Superior temporal gyrus (tissue), 1 donor: ENCODE measurements at regions not wholly inside any gene's neighbourhood (a gene's known extent, or its start where the extent isn't known, plus 50 kb on each side); places are given as distances from the start of the nearest gene placed in this dataset.
"Not testable (repeated sequence)": the region's sequence is repeated elsewhere in the genome, so short reads cannot be mapped to it uniquely, and the experiment has no call there.

Experiments
- DNase-seq: peaks from one replicate; pipeline ENCODE4 v3.0.0-alpha.2; 2016; ENCODE audit errors: extremely low spot score

DNA sequence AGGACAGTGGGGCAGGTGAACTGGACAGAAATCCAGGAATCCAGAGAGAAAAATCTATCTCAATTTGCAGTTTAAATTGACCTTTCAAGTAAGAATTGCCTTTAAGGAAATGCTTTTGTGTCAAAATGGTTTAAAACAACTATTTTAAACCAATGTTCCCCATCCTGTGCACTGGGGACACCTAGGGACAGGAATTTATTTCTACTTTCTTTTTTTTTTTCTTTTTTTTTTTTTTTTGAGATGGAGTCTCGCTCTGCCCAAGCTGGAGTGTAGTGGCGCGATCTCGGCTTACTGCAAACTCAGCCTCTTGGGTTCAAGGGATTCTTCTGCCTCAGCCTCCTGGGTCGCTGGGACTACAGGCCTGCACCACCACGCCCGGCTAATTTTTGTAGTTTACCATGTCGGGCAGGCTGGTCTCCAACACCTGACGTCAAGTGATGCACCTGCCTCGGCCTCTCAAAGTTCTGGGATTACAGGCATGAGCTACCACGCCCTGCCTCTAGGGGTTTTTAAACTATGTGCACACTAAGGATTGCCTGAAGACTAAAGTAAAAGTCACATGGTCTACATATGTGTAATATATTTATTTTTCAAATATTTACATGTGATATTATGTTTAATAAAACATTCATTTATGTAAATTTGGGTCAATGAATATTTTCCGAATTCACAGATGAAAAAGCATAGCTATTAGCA lies 1213.4 kb downstream of the STIM2 start:
- DNase-seq, result no peak

DNA sequence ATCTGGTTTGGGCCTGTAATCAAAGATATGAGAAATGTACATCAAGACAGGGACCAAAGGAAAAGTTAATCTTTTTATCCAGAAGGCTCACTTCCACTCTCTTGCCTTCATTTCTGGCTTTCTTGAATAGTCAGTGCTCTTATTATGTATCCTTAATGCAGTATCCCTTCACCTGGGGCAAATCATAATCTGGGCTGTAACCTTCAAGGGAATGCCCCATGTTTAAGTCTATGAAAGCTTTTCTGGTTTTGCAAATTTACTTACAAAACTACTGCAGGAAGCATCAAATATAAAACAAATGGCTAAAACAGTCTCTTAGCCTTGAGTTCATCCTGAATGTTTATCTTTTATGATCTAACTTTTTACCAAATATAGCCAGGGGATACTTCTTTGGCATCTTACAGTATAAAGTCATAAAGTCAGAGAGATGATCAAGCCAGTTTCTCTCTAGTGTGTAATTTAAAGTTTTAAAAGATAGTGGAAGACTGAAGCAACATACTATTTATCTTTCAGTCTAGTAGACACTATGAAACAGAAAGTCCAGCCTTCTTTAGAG lies 1214.8 kb downstream of the STIM2 start:
- no peak for DNase-seq

DNA sequence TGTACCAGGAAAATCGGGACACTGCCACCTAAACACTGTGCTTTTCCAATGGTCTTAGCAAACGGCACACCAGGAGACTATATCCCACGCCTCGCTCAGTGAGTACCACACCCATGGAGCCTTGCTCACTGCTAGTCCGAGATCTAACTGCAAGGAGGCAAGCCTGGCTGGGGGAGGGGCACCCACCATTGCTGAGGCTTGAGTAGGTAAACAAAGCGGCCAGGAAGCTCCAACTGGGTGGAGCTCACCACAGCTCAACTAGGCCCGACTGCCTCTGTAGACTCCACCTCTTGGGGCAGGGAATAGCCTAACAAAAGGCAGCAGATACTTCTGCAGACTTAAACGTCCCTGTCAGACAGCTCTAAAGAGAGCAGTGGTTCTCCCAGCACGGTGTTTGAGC lies 1216.6 kb downstream of the STIM2 start:
- not testable (repeated sequence) for DNase-seq

DNA sequence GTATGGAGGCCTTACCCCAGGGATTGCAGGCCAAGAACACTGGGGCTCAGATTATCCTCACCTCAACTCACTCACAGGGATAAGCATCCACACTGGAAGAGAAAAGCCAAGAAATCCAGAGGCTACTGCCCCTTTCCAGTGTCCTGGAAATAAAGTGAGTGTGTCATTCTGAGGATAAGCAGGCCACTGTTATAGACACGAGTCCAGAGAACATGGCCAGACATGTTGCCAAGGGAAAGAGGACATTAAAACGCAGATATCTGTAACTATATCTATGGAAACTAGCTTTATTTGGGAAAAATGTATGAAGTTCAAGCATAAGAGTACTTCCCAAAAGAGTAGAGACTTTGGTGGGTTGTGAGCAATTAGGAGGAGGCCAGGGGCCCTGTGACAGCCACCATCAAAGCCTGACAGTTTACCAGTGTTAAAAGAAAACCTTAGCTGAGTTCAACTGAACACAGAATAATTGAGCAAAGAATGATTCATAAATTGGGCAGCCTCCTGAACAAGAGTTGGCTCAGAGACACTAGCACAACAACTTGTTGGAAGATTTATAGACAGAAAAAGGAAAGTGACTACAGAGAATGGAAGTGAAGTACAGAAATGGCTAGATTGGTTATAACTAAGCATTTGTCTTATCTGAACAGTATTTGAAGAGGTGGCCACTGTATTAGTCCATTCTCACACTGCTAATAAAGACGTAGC lies 1222.2 kb downstream of the STIM2 start:
- DNase-seq, result no peak

DNA sequence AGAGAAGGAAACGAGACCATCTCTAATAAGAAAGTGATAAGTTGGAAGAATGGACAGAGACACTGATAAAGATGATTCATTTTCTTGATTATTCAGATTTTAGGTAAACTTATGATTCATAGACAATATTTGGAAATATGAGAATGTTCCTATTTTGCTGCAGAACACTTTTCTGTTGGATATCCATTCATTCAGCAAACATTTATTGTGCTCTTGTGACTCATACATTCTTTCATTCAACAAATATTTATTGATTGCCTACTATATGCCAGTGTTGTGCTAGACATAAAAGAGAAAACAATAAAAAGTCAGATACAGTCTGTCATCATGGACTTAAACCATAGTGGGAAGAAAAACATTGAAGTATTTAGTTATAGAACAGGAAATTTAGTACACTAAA lies 1232.0 kb downstream of the STIM2 start:
- DNase-seq, result no peak

DNA sequence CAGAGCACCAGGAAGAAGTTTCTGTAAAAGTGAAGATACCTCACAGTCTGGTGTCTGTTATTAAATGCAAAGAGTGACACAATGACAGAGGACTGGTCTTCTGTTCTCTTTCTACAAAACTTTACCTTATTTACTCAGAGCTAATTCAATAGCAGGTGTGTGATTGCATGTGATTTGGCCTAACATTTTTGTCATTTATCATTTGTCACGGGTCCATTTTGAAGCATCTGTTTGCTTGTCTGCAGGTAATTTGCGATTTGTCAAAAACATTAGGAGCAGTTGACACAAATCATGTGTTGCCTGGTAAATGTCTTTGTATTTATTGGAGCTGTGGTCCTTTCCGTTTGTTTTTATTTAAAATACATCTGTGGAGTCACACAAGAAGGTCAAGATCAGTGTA lies 1232.4 kb downstream of the STIM2 start:
- DNase-seq, result no peak

DNA sequence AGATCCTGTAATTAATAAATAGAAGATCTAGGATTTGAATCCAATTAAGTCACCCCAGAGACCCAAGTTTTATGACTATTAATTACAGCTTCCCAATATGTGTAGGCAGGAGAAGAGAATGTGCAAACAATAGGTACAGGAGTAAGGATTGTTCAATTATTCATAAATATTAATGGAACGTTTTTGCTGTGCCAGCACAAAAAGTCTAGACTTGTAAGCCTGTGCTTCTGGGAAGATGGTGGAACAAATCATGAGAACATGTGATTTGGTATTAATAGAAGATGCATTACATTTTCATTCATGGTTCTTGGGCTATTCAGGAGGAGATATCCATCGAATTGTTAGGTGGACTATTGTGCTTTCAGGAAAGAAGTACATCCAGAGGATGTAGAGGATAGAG lies 1240.9 kb downstream of the STIM2 start:
- DNase-seq, result no peak

DNA sequence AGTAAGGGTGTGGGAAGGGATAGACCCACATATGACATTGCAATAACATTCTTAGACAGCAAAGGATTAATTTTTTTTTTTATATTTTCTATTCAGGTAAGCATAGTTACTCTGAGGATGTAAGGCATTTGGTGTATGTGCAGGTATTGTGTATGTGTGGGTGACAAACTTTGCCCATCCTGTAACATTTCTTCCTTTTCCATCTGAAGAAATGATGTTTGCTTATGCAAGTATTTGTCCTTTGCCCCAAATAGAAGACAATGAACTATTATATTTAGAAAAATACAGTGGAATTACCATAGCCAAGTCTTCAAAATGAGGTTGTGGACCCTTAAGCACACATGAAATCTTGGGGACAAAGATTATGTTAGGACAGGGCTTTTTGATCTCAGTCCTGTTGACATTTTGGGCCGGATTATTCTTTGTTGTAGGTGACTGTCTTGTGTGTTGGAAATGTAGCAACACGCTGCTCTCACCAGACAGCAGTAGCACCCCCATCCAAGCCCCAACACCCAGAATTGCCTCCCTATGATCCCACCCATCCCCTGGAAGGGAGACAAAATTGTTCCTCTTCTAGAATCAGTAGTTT lies 1244.7 kb downstream of the STIM2 start:
- DNase-seq, result no peak

DNA sequence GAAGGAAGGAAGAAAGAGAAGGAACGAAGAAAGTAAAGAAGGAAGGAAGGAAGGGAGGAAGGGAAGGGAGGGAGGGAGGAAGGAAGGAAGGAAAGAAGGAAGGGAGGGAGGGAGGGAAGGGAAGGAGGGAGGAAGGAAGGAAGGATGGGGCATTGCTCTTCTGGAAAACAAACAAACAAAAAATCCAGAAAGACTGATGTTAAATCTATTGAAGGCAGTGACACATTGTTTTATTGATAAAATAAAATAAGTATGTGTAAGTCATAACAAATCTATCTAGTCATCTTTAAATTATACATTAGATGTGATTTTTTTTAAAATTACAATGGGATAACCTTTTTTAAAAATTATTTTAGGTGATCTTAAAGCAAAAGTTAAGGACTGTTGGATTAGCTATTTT lies 1245.5 kb downstream of the STIM2 start:
- no peak for DNase-seq

DNA sequence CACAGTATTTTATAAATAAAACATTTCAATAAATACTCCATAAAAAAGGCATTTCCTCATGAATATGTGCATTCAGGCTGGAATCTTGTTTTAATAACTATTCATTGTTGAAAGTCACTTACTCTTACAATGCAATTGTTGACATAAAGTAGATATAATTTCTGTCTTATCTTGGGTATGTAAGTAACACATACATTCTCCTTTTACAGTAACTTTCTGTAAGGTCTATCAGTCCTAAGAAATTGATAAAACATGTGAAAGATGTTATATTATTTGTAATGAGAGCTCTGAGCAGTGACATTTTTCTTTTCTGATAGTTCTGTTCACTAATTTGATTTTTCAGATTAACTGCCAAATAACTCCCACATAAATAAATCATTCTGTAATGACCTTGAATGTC lies 1249.2 kb downstream of the STIM2 start:
- DNase-seq, result no peak

DNA sequence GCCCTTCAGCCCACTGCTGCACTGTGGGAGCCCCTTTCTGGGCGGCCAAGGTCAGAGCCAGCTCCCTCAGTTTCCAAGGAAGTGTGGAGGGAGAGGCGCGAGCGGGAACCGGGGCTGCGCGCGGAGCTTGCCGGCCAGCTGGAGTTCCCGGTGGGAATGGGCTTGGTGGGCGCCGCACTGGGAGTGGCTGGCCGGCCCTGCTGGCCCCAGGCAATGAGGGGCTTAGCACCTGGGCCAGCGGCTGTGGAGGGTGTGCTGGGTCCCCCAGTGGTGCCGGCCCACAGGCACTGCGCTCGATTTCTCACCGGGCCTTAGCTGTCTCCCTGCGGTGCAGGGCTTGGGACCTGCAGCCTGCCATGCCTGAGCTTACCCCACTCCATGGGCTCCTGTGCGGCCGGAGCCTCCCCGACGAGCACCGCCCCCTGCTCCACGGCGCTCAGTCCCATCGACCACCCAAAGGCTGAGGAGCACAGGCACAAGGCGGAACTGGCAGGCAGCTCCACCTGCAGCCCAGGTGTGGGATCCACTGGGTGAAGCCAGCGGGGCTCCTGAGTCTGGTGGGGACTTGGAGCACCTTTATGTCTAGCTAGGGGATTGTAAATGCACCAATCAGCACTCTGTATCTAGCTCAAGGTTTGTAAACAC lies 1252.2 kb downstream of the STIM2 start:
- not testable (repeated sequence) for DNase-seq

DNA sequence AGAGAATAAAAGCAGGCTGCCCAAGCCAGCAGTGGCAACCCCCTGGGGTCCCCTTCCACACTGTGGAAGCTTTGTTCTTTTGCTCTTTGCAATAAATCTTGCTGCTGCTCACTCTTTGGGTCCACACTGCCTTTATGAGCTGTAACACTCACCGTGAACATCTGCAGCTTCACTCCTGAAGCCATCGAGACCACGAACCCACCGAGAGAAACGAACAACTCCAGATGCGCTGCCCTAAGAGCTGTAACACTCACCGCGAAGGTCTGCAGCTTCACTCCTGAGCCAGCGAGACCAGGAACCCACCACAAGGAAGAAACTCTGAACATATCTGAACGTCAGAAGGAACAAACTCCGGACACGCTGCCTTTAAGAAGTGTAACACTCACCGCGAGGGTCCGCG lies 1252.9 kb downstream of the STIM2 start:
- not testable (repeated sequence) for DNase-seq

DNA sequence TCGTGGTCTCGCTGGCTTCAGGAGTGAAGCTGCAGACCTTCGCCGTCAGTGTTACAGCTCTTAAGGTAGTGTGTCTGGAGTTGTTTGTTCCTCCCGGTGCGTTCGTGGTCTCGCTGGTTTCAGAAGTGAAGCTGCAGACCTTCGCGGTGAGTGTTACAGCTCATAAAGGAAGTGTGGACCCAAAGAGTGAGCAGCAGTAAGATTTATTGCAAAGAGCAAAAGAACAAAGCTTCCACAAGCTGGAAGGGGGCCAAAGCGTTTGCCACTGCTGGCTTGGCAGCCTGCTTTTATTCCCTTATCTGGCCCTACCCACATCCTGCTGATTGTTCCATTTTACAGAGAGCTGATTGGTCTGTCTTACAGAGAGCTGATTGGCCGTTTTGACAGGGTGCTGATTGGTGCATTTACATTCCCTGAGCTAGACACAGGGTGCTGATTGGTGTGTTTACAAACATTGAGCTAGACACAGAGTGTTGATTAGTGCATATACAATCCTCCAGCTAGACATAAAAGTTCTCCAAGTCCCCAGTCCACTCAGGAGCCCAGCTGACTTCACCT lies 1256.0 kb downstream of the STIM2 start:
- DNase-seq, result not testable (repeated sequence)

DNA sequence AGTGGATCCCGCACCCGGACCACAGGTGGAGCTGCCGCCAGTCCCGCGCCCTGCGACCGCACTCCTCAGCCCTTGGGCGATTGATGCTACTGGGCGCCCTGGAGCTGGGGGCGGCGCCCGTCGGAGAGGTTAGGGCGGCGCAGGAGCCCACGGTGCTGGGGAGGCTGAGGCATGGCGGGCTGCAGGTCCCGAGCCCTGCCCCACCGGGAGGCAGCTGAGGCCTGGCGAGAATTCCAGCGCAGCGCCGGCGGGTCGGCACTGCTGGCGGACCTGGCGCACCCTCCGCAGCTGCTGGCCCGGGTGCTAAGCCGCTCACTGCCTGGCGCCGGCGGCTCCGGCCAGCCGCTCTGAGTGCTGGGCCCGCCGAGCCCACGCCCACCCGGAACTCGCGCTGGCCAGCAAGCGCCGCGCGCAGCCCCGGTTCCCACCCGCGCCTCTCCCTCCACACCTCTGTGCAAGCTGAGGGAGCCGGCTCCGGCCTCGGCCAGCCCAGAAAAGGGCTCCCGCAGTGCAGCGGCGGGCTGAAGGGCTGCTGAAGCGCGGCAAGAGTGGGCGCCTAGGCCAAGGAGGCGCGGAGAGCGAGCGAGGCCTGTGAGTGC lies 1256.5 kb downstream of the STIM2 start:
- no peak for DNase-seq

DNA sequence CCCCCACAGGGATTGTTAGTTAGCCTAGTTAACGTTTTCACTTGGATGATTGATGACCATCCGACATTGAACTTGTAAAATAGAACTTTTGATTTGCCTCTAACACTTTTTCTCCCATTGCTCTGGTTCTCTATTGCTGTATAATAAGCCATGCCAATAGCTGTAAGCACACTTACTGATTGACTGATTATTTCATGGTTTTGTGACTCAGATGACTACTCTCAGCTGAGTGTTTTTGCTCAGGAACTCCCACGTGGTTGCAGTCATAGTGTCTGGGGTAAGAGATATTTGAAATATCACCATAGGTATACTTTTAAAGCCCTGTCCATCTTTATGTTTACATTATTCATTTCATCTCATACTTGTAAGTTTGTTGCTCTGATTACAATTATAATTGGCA lies 1285.5 kb downstream of the STIM2 start:
- DNase-seq, result no peak

DNA sequence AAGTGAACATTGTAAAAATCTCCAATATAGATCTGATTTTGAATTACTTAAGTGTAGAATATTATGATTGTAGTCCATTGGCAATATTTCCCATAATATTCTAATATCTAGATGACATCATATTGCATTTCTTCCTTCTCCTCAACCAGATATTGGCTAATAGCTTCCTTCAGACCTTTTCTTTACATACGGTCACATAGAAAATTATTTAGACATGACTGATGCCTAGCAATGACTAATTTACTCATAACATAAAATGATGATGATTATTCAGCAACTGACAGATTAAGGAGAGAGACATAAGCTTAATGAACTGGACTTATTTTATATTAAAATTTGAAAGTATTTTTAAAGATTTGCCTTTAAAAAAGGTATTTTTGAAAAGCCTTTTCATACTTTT lies 1287.6 kb downstream of the STIM2 start:
- no peak for DNase-seq

DNA sequence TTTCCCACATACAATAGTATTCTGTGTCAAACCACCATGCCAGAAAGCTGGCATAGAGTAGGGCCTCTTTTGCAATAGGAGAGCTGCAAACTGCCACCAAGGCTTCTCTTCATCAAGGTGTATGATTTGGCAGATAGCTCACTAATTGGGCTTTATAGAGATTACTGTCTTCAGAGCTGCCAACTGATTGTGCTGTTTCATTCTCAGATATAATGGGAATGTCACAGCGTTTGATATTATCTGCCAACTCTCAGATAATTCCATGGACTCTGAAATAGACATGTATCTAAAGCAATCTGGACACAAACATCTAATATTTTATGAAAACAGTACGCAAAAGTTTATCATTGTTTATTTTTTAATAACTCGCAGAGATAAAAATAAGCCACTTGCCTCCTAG lies 1289.1 kb downstream of the STIM2 start:
- DNase-seq, result no peak

DNA sequence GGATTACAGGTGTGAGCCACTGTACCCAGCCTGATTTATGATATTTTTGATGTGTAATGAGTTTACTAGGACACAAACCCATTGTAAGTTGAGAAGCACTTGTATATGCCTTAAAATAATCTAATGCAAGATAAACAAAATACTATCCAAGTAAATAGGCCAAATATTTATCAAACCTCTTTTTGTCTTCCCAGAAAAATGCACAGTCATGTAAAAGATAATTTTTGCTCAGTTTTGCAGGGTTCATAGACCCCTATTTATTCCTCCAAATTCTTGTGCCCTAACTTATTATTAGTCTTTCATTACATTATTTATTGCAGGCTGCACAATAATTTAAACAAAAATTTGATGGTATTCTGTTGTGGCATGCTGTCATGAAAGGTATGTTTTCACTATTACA lies 1290.7 kb downstream of the STIM2 start:
- DNase-seq, result no peak

DNA sequence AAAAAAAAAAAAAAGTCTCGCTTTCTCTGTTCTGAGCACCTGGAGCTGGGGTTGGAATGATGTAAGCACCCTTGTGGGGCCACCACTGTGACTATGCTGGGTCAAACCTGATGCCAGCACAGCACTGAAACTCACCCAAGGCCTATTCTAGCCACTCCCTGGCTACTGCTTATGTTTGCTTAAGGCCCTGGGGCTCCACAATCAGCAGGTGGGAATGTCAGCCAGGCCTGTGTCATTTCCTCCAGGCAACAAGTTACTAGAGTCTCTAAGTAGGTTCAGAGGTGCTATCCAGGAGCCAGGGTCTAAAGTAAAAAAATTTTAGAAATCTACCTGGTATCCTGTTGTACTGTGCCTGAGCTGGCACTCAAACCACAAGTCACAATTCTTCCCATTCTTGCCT lies 1306.8 kb downstream of the STIM2 start:
- no peak for DNase-seq

DNA sequence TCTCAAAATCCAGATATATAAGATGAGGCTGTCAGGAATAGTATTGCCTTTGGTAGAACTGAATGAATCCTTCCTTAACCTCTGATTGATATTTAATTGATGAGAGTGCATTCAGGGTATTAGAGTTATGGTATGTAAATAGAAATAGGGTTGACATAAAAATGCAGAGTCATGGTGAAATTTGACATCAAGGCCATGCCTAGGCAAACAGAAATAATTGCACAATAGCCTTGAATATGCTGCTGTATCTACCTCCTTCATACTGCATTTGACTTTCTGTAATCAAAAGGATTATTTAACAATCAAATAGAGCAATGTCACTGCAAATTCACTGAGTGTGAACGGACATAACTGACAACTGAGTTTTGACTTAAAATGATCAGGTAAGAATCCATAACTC lies 1316.3 kb downstream of the STIM2 start:
- no peak for DNase-seq

DNA sequence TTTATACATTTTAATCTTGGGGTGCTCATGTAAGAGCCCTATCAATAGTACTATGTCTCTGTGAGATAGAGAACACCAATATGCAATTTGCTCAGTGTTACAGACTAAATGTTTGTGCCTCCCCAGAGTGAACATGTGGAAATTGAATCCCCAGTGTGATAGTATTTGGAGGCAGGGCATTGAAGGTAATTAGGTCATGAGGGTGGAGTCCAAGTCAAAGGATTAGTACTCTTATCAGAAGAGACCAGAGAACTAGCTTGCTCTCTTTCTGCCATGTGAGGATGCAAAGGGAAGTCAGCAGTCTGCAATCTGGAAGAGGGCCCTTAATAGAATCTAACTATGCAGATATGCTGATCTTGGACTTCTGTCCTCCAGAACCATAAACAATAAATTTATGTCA lies 1317.0 kb downstream of the STIM2 start:
- no peak for DNase-seq

DNA sequence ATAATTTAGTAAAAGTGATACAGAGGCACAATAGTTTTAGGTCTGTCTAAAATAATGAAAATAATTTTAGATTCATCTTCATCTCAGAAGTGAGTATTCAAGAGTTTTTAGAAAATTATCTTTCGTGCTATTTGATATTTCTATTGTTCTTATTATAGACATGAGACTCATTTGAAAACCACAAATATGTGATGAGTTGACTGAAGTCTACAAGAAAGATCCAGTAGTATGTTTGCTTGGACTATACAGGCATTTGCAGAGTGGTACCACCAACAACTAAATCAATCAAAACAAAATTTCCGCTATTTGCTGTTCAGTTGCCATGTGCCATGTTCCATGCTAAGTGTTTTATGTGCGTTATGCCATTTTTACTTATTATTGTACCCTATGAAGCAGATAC lies 1318.5 kb downstream of the STIM2 start:
- no peak for DNase-seq
